ENCODE measurements at regions not wholly inside any gene's neighbourhood (a gene's known extent, or its start where the extent isn't known, plus 50 kb on each side); places are given as distances from the start of the nearest gene placed in this dataset.

DNA sequence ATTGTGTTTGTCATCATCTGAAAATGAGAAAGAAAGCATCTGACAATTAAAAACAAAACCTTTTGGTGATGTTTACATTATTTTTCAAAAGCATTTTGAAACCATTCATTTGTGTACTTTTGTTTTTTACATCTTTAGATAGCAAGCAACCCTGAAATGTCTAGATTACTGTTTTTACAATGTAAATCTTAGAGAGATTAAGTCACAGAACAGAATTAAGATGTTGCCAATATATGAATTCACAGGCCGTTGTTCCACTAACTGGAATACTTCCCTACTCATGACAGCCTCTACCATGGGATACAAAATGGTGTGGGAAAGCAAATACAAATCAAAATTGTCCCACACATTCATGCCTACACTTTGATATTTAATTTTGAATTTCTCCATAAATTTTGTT is 480.0 kb upstream of the ZEB2 start:
- Histone ChIP-seq H3K27me3 (ENCODE audit: low read length) (no peaks in the 10 kb centered on the region), H3K4me3 (ENCODE audit: low read length) (no peak overlapping the region), H3K9me2 (replicated peaks; ENCODE audit: low read length) (no peaks in the 10 kb centered on the region), H3F3A (ENCODE audit: low read length, unreplicated experiment) (no peaks in the 10 kb centered on the region), H4K20me1 (ENCODE audit: low read length) (no peaks in the 10 kb centered on the region), H3K4me1 (ENCODE audit: insufficient read depth, low read length) (peaks cover 20% of the 10 kb centered on the region), H3K79me2 (ENCODE audit: low read length) (no peaks in the 10 kb centered on the region), H3K27ac (ENCODE audit: low read length) (no peak overlapping the region), H3K4me2 (ENCODE audit: low read length) (no peak overlapping the region), H3K9ac (ENCODE audit: low read length) (no peak overlapping the region), H3K36me3 (ENCODE audit: low read depth, low read length) (no peaks in the 10 kb centered on the region), H3K9me3 (ENCODE audit: low read length) (no peaks in the 10 kb centered on the region), H2AFZ (ENCODE audit: low read length) (no peak overlapping the region)
- no peak for TF ChIP-seq EZH2phosphoT487 (IDR thresholded peaks at IDR 0.05; ENCODE audit: borderline replicate concordance, low read length)
- TF ChIP-seq, protein P1, sequence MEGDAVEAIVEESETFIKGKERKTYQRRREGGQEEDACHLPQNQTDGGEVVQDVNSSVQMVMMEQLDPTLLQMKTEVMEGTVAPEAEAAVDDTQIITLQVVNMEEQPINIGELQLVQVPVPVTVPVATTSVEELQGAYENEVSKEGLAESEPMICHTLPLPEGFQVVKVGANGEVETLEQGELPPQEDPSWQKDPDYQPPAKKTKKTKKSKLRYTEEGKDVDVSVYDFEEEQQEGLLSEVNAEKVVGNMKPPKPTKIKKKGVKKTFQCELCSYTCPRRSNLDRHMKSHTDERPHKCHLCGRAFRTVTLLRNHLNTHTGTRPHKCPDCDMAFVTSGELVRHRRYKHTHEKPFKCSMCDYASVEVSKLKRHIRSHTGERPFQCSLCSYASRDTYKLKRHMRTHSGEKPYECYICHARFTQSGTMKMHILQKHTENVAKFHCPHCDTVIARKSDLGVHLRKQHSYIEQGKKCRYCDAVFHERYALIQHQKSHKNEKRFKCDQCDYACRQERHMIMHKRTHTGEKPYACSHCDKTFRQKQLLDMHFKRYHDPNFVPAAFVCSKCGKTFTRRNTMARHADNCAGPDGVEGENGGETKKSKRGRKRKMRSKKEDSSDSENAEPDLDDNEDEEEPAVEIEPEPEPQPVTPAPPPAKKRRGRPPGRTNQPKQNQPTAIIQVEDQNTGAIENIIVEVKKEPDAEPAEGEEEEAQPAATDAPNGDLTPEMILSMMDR (conservative IDR thresholded peaks at IDR 0.05; ENCODE audit: low read depth, low read length), result no peak
- no peak for TF ChIP-seq EZH2 (IDR thresholded peaks at IDR 0.05; ENCODE audit: low read length, unreplicated experiment)
- ATAC-seq (no peak), DNase-seq (no peak)
- POLR2A ChIA-PET (ENCODE audit: unreplicated experiment), result no interaction called here
- CTCF ChIA-PET, result no interaction called here
- intact Hi-C loops (cut with micrococcal nuclease), result no loop called here
- BruUV-seq (replicated peaks), result no TSS peak

DNA sequence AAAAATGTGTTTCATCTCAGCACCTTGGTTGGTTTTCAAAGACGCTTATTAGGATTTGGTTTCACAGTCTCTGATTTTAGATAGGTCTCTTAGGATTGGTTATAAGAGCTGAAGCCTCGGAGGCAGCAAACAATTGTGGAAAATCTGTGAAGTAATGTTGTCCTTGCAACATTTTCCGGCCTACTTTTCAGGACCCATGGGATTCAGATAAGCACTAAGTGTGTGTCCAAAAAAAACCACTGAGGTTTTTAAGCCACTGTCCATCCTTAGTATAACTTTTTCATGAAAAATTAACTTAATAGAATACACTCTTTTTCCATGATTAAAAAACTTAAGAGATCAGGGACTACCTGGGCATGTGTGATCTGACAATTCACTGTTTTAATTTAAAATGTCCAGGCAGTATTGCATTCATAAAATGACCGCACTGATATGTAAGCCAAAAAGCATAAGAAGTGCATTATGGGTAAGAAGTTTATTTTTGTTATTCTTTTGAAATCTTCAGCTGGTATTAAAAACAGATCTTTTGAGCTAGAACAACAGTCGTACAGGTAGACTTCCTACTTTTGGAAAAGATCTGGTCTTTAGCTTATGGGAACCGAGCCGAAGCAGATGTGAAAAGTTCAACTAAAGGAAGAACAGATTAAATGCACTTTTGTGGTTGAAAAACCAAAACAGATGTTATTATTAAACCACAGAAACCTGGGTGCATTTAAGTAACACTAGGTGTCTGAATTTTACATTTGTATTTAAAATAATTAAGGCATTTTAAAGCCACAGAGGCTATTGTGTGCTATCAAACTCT is 479.4 kb upstream of the ZEB2 start:
- CTCF ChIA-PET, result no interaction called here
- Histone ChIP-seq H4K20me1 (ENCODE audit: low read length) (no peaks in the 10 kb centered on the region), H3K4me1 (ENCODE audit: insufficient read depth, low read length) (peaks cover 20% of the 10 kb centered on the region), H3K79me2 (ENCODE audit: low read length) (no peaks in the 10 kb centered on the region), H3K27me3 (ENCODE audit: low read length) (no peaks in the 10 kb centered on the region), H3F3A (ENCODE audit: low read length, unreplicated experiment) (no peaks in the 10 kb centered on the region), H3K4me3 (ENCODE audit: low read length) (no peak overlapping the region), H2AFZ (ENCODE audit: low read length) (no peak overlapping the region), H3K9me3 (ENCODE audit: low read length) (no peaks in the 10 kb centered on the region), H3K27ac (ENCODE audit: low read length) (no peak overlapping the region), H3K9ac (ENCODE audit: low read length) (no peak overlapping the region), H3K36me3 (ENCODE audit: low read depth, low read length) (no peaks in the 10 kb centered on the region), H3K4me2 (ENCODE audit: low read length) (no peak overlapping the region), H3K9me2 (replicated peaks; ENCODE audit: low read length) (no peaks in the 10 kb centered on the region)
- intact Hi-C loops (cut with micrococcal nuclease), result no loop called here
- ATAC-seq, result no peak
- POLR2A ChIA-PET (ENCODE audit: unreplicated experiment), result no interaction called here
- no TSS peak for BruUV-seq (replicated peaks)
- DNase-seq, result no peak
- TF ChIP-seq EZH2 (IDR thresholded peaks at IDR 0.05; ENCODE audit: low read length, unreplicated experiment), result no peak

DNA sequence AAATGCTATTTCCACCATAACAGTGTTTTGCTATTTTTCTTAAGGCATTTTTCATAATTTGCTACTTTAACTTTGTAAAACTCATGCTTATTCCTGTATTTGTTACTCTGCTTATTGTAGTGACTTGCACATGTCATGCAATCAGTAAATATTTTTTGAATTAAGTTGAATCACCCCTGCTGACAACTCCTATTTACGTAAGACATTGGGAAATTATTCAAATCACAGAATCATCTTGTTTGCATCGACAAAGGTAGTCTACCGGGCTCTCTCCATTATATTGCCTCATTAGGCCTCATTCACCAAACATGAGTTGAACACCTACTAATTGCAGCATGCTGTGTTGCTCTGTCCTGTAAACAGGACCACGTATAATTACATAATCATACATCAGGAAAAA is 478.5 kb upstream of the ZEB2 start:
- intact Hi-C loops (cut with micrococcal nuclease), result no loop called here
- H3K4me3 ChIP-seq (ENCODE audit: low read length), result no peak overlapping the region
- BruUV-seq (replicated peaks), result no TSS peak
- no peaks in the 10 kb centered on the region for H3K9me2 ChIP-seq (replicated peaks; ENCODE audit: low read length)
- H3K36me3 ChIP-seq (ENCODE audit: low read depth, low read length), result no peaks in the 10 kb centered on the region
- no peak overlapping the region for H2AFZ ChIP-seq (ENCODE audit: low read length)
- ChIA-PET POLR2A (ENCODE audit: unreplicated experiment) (no interaction called here), CTCF (no interaction called here)
- H4K20me1 ChIP-seq (ENCODE audit: low read length), result no peaks in the 10 kb centered on the region
- no peaks in the 10 kb centered on the region for H3F3A ChIP-seq (ENCODE audit: low read length, unreplicated experiment)
- no peak for ATAC-seq
- no peak for DNase-seq
- no peak overlapping the region for H3K27ac ChIP-seq (ENCODE audit: low read length)
- no peak overlapping the region for H3K9ac ChIP-seq (ENCODE audit: low read length)
- H3K4me2 ChIP-seq (ENCODE audit: low read length), result no peak overlapping the region
- H3K27me3 ChIP-seq (ENCODE audit: low read length), result no peaks in the 10 kb centered on the region
- TF ChIP-seq, protein P1 (conservative IDR thresholded peaks at IDR 0.05; ENCODE audit: low read depth, low read length), result no peak
- TF ChIP-seq EZH2phosphoT487 (IDR thresholded peaks at IDR 0.05; ENCODE audit: borderline replicate concordance, low read length), result no peak
- TF ChIP-seq EZH2 (IDR thresholded peaks at IDR 0.05; ENCODE audit: low read length, unreplicated experiment), result no peak
- H3K9me3 ChIP-seq (ENCODE audit: low read length), result no peaks in the 10 kb centered on the region
- H3K79me2 ChIP-seq (ENCODE audit: low read length), result no peaks in the 10 kb centered on the region
- peaks cover 20% of the 10 kb centered on the region for H3K4me1 ChIP-seq (ENCODE audit: insufficient read depth, low read length)

Data from PC-3 (cell line).